DOHH2 (cell line): ENCODE measurements at regions not wholly inside any gene's neighbourhood (a gene's known extent, or its start where the extent isn't known, plus 50 kb on each side); places are given as distances from the start of the nearest gene placed in this dataset.

Experiments
- H3F3A ChIP-seq: fragments of 200-600 bp; sonication (generic), shearing (Covaris generic); 2 replicates; pipeline ENCODE4 v1.6.0; 2016; ENCODE audit warnings: antibody characterized with exemption, mild to moderate bottlenecking; ENCODE audit not compliant: control insufficient read depth, insufficient read depth
- H3K27ac ChIP-seq: fragments of 200-600 bp; sonication (generic); 2 replicates; pipeline ENCODE4 v1.5.1; 2014; ENCODE audit warnings: low read depth, mild to moderate bottlenecking, low read length, moderate library complexity
- H3K27me3 ChIP-seq: fragments of 200-600 bp; sonication (generic); 2 replicates; pipeline ENCODE4 v1.6.1; 2014; ENCODE audit warnings: mild to moderate bottlenecking, low read length, mixed read lengths; ENCODE audit not compliant: control insufficient read depth
- H3K36me3 ChIP-seq: fragments of 200-600 bp; sonication (generic); 2 replicates; pipeline ENCODE4 v1.6.1; 2014; ENCODE audit warnings: mild to moderate bottlenecking, low read length, moderate library complexity, mixed read lengths; ENCODE audit not compliant: control insufficient read depth
- H3K4me1 ChIP-seq: fragments of 200-600 bp; sonication (generic); 2 replicates; pipeline ENCODE4 v1.6.1; 2014; ENCODE audit warnings: mild to moderate bottlenecking, low read length, mixed read lengths; ENCODE audit not compliant: control insufficient read depth
- H3K4me2 ChIP-seq: fragments of 200-600 bp; sonication (generic); 2 replicates; pipeline ENCODE4 v1.6.0; 2014; ENCODE audit warnings: mild to moderate bottlenecking, low read length, moderate library complexity
- H3K4me3 ChIP-seq: fragments of 200-600 bp; sonication (generic); 2 replicates; pipeline ENCODE4 v1.5.1; 2014; ENCODE audit warnings: mild to moderate bottlenecking, low read length, mixed read lengths
- H3K79me2 ChIP-seq: fragments of 200-600 bp; sonication (generic); 2 replicates; pipeline ENCODE4 v1.6.1; 2014; ENCODE audit warnings: mild to moderate bottlenecking, low read length, mixed read lengths; ENCODE audit not compliant: control insufficient read depth
- H3K9me2 ChIP-seq: fragments of 200-600 bp; sonication (generic); replicated peaks from 2 replicates; pipeline ENCODE4 v1.6.1; 2014; ENCODE audit warnings: mild to moderate bottlenecking, low read length, mixed read lengths; ENCODE audit not compliant: control insufficient read depth
- H3K9me3 ChIP-seq: fragments of 200-600 bp; sonication (generic); 2 replicates; pipeline ENCODE4 v1.6.1; 2014; ENCODE audit warnings: antibody characterized with exemption, low read length, mixed read lengths; ENCODE audit not compliant: control insufficient read depth, insufficient read depth
- H4K20me1 ChIP-seq: fragments of 200-600 bp; sonication (generic); 2 replicates; pipeline ENCODE4 v1.6.0; 2014; ENCODE audit warnings: low read depth, mild to moderate bottlenecking, antibody characterized with exemption, low read length, moderate library complexity; ENCODE audit not compliant: control insufficient read depth, insufficient read depth
- CTCF ChIP-seq: fragments of 200-600 bp; sonication (generic); IDR thresholded peaks from one replicate; pipeline ENCODE4 v1.5.1; 2014; ENCODE audit warnings: antibody characterized with exemption, mild to moderate bottlenecking, low read depth, low read length; ENCODE audit not compliant: poor library complexity, severe bottlenecking
- EZH2phosphoT487 ChIP-seq: fragments of 200-600 bp; sonication (generic); IDR thresholded peaks from 2 replicates; pipeline ENCODE4 v1.6.1; 2017; ENCODE audit warnings: borderline replicate concordance, mild to moderate bottlenecking, antibody characterized with exemption, low read length, moderate library complexity, mixed read lengths

GRCh38 chr2:121001641-121002040, 266.0 kb downstream of the GLI2 start:
- no peak overlapping the region for H3K4me3 ChIP-seq
- no peak overlapping the region for H3K4me2 ChIP-seq
- H3K79me2 ChIP-seq: no peaks in the 10 kb centered on the region
- 0 out of 2 replicates have a peak, but pooled peaks cover 2% of the 10 kb centered on the region for H3K27me3 ChIP-seq
- H3F3A ChIP-seq: no peaks in the 10 kb centered on the region
- no peaks in the 10 kb centered on the region for H3K4me1 ChIP-seq
- H3K27ac ChIP-seq: no peak overlapping the region
- no peaks in the 10 kb centered on the region for H3K36me3 ChIP-seq
- TF ChIP-seq CTCF: no peak
- TF ChIP-seq EZH2phosphoT487: no peak
- H4K20me1 ChIP-seq: no peaks in the 10 kb centered on the region
- no peaks in the 10 kb centered on the region for H3K9me2 ChIP-seq
- H3K9me3 ChIP-seq: no peaks in the 10 kb centered on the region

GRCh38 chr2:121002597-121002996, 266.9 kb downstream of the GLI2 start:
- H3K36me3 ChIP-seq: no peaks in the 10 kb centered on the region
- H3K9me3 ChIP-seq: no peaks in the 10 kb centered on the region
- TF ChIP-seq CTCF (no peak), EZH2phosphoT487 (no peak)
- no peaks in the 10 kb centered on the region for H3K4me1 ChIP-seq
- H3K9me2 ChIP-seq: no peaks in the 10 kb centered on the region
- no peaks in the 10 kb centered on the region for H3F3A ChIP-seq
- no peak overlapping the region for H3K4me2 ChIP-seq
- no peak overlapping the region for H3K27ac ChIP-seq
- H3K27me3 ChIP-seq: 0 out of 2 replicates have a peak, but pooled peaks cover 2% of the 10 kb centered on the region
- no peaks in the 10 kb centered on the region for H4K20me1 ChIP-seq
- H3K79me2 ChIP-seq: no peaks in the 10 kb centered on the region
- no peak overlapping the region for H3K4me3 ChIP-seq

GRCh38 chr2:121003391-121003790, 267.7 kb downstream of the GLI2 start:
- no peaks in the 10 kb centered on the region for H4K20me1 ChIP-seq
- no peaks in the 10 kb centered on the region for H3K36me3 ChIP-seq
- H3K4me3 ChIP-seq: no peak overlapping the region
- no peak overlapping the region for H3K4me2 ChIP-seq
- H3K27me3 ChIP-seq: 0 out of 2 replicates have a peak, but pooled peaks cover 2% of the 10 kb centered on the region
- no peaks in the 10 kb centered on the region for H3F3A ChIP-seq
- no peaks in the 10 kb centered on the region for H3K9me3 ChIP-seq
- H3K27ac ChIP-seq: no peak overlapping the region
- TF ChIP-seq CTCF (no peak), EZH2phosphoT487 (no peak)
- no peaks in the 10 kb centered on the region for H3K79me2 ChIP-seq
- H3K9me2 ChIP-seq: no peaks in the 10 kb centered on the region
- H3K4me1 ChIP-seq: no peaks in the 10 kb centered on the region
